Activated naive CD4-positive, alpha-beta T cell treated with anti-CD3 and anti-CD28 coated beads, Interleukin-2, amount 10 ng/mL, durations not matched to agents 7 days and 5 days (primary cell): ENCODE measurements at regions not wholly inside any gene's neighbourhood (a gene's known extent, or its start where the extent isn't known, plus 50 kb on each side); places are given as distances from the start of the nearest gene placed in this dataset.
"Not testable (repeated sequence)": the region's sequence is repeated elsewhere in the genome, so short reads cannot be mapped to it uniquely, and the experiment has no call there.

Source experiments
- CTCF ChIA-PET: fragments of 350-600 bp; sonication (Branson Sonifier 250); formaldehyde crosslinking; loops from one replicate; lab custom pipeline; 2021; ENCODE audit warnings: antibody characterized with exemption; lab: Charles Lee
- DNase-seq: peaks from one replicate; pipeline ENCODE4 v3.0.0-alpha.2; 2020
- H3K27ac Mint-ChIP-seq: one replicate; pipeline ENCODE4 v1.8.0; 2021; ENCODE audit warnings: mild to moderate bottlenecking, moderate library complexity, mixed read lengths
- H3K27me3 Mint-ChIP-seq: one replicate; pipeline ENCODE4 v1.8.0; 2021; ENCODE audit warnings: mild to moderate bottlenecking, mixed read lengths
- H3K36me3 Mint-ChIP-seq: one replicate; pipeline ENCODE4 v1.8.0; 2021; ENCODE audit warnings: mixed read lengths
- H3K4me1 Mint-ChIP-seq: one replicate; pipeline ENCODE4 v1.8.0; 2021; ENCODE audit warnings: mixed read lengths
- H3K4me3 Mint-ChIP-seq: one replicate; pipeline ENCODE4 v1.8.0; 2021; ENCODE audit warnings: mild to moderate bottlenecking, moderate library complexity, mixed read lengths
- H3K9me3 Mint-ChIP-seq: one replicate; pipeline ENCODE4 v1.8.0; 2021; ENCODE audit warnings: mixed read lengths

DNA sequence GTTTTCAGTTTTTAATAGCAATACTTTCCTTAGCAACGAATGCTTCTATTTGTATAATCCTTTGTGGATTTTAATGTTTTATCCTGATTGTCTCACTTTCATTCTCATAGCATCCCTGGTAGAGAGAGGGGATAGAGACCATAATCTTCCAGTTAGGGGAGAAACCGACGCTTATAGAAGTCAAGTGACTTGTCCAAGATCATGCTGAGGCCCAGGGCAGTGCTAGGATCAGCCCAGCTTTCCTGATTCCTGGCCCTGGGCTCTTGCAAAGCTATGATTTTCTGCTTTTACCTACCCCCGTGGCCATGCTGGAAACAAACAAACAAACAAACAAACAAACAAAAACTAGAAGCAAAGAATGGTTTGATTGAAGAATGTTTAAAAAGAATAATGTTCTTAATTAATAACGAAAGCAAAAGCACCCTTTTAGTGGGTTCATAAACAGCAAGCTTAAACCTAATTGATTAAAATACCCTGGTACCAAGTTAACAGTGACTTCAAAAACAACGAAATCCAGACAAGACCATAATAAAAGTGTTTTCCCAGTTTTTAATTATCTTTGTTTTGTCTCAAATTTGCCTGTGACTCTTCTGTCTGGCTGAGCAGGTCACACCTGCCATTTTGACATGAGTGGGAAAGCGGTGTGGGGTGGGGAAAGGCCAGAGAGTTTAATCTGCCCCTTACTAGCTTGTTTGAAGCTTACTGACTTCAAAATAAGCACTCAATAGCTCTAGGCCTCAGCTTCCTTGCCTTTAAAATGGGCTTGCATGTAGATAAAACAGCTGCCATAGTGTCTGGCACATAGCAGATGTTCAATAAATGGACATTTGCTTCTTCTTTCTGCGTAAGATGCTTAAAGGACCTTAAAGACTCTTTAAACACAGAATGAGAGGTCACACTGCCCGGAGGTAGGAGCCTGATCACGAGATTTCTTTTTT, 116.6 kb upstream of the MYCN start:
- Mint-ChIP-seq H3K27ac (no peak overlapping the region), H3K4me3 (no peak overlapping the region), H3K36me3 (no peaks in the 10 kb centered on the region), H3K27me3 (peaks cover 6% of the 10 kb centered on the region), H3K9me3 (no peaks in the 10 kb centered on the region), H3K4me1 (no peaks in the 10 kb centered on the region)
- no peak for DNase-seq
- CTCF ChIA-PET, result no interaction called here

DNA sequence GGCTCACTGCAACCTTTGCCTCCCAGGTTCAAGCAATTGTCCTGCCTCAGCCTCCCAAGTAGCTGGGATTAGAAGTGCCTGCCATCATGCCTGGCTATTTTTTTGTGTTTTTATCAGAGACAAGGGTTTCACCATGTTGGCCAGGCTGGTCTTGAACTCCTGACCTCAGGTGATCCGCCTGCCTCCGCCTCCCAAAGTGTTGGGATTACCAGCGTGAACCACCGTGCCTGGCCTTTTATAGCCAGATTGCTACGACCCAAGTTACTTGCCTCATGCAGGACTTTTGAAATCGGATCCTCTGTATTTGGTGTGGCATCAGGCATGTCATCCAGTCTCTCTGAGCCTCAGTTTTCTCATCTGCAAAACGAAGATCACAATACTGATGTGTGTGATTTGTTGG, 115.9 kb upstream of the MYCN start:
- H3K4me1 Mint-ChIP-seq, H3K27ac Mint-ChIP-seq, H3K9me3 Mint-ChIP-seq, H3K27me3 Mint-ChIP-seq, CTCF ChIA-PET, DNase-seq, H3K4me3 Mint-ChIP-seq, H3K36me3 Mint-ChIP-seq: not testable (repeated sequence)

DNA sequence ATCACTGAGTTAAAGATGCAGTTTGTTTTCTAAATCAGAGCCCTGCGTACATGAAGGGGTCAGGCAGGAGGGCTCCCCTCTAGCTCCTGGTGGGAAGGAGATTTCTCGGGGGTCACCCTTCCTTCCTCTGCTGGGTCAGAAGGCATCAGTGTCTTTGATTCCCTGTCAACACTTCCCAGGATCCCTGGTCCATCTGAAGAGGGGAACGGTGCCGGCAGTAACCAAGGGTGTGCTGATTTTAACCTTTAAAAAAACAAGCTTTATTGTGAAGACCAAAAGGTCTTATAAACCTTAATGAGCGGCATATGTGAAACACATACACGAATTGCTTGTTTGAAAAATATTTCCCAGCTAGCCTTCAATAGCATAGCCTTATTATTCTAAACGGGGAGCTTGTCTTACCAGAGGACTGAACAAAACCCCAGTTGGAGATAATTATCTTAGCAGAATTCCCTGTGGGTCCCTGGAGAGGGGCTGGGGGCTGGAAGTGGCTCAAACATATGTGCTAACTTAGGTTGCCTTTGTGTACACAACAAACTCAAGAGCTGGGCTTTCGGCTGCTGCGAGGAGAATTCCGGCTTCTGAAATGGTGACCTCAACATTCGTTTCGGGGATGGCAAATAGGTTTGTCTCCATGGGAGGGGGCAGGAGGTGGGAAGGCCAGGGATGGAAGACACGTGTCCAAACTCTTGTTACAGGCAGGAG, 114.9 kb upstream of the MYCN start:
- no peaks in the 10 kb centered on the region for H3K27me3 Mint-ChIP-seq
- no peak overlapping the region for H3K4me3 Mint-ChIP-seq
- DNase-seq, result no peak
- CTCF ChIA-PET, result no interaction called here
- H3K36me3 Mint-ChIP-seq, result no peaks in the 10 kb centered on the region
- no peaks in the 10 kb centered on the region for H3K4me1 Mint-ChIP-seq
- H3K9me3 Mint-ChIP-seq, result no peaks in the 10 kb centered on the region
- no peak overlapping the region for H3K27ac Mint-ChIP-seq

DNA sequence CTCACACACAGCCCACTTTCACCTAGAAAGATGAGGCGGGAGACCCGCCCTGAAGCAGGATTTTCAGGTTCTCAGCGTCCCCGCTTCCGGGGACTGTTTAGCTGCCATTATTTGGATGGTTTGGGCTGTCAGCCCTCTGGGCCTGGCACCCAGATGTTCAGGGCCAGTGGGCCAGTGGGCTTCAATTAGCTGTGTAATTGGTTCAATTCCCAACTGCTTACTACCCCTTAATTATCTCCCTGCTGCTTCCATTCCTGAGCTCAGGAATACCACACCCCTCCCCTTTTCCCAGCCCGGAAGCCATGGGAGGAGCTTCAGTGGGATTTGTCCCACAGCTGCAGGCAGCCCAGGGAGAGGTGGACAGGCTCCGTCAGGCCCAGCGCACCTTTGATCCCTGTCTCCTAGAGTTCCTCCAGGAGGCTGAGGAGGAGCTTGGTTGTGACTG, 114.1 kb upstream of the MYCN start:
- DNase-seq, result no peak
- no peaks in the 10 kb centered on the region for H3K4me1 Mint-ChIP-seq
- no peaks in the 10 kb centered on the region for H3K36me3 Mint-ChIP-seq
- no peak overlapping the region for H3K4me3 Mint-ChIP-seq
- no peaks in the 10 kb centered on the region for H3K27me3 Mint-ChIP-seq
- CTCF ChIA-PET, result no interaction called here
- H3K9me3 Mint-ChIP-seq, result no peaks in the 10 kb centered on the region
- no peak overlapping the region for H3K27ac Mint-ChIP-seq

DNA sequence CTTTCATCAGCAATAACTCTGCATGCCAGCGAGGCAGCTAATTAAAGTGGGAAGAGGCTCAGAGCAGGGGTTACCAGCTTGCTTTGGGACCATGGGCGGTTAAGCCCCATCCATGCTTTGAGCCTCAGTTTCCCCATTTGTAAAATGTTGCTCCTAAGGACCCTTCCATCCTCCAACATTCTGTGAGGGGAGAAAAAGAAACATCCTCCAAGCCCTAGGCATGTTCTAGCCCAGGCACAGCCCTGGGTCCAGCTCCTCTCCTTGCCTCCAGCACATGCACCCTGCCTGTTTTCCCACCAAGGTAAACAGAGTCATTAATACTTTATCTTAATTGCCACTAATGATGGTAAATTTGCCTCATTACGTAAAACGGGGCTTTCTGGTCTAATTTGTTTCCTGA, 113.3 kb upstream of the MYCN start:
- Mint-ChIP-seq H3K9me3 (no peaks in the 10 kb centered on the region), H3K27me3 (no peaks in the 10 kb centered on the region), H3K4me1 (no peaks in the 10 kb centered on the region), H3K27ac (no peak overlapping the region), H3K36me3 (no peaks in the 10 kb centered on the region), H3K4me3 (no peak overlapping the region)
- DNase-seq, result no peak
- CTCF ChIA-PET, result no interaction called here

DNA sequence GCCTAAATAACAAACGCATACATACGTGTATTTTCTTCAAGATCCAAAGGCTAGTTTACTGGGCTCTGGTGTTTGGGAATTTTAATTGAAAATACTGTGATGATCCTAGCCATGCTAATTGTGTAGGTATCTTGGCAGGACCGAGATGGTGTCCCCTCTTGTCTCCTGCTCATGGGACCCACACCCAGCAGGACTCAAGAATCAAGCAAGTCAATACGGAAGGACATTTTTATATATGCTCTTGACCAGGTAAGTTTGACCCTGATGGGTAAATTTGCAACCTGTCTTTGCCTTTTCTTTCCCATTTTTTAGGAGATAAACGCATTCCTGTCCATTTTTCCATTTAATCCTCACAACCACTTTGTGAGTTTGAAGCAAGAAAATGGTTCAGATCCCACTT, 111.8 kb upstream of the MYCN start:
- Mint-ChIP-seq H3K27ac (no peak overlapping the region), H3K4me3 (no peak overlapping the region), H3K9me3 (no peaks in the 10 kb centered on the region), H3K27me3 (no peaks in the 10 kb centered on the region), H3K4me1 (no peaks in the 10 kb centered on the region), H3K36me3 (no peaks in the 10 kb centered on the region)
- DNase-seq, result no peak
- CTCF ChIA-PET, result no interaction called here

DNA sequence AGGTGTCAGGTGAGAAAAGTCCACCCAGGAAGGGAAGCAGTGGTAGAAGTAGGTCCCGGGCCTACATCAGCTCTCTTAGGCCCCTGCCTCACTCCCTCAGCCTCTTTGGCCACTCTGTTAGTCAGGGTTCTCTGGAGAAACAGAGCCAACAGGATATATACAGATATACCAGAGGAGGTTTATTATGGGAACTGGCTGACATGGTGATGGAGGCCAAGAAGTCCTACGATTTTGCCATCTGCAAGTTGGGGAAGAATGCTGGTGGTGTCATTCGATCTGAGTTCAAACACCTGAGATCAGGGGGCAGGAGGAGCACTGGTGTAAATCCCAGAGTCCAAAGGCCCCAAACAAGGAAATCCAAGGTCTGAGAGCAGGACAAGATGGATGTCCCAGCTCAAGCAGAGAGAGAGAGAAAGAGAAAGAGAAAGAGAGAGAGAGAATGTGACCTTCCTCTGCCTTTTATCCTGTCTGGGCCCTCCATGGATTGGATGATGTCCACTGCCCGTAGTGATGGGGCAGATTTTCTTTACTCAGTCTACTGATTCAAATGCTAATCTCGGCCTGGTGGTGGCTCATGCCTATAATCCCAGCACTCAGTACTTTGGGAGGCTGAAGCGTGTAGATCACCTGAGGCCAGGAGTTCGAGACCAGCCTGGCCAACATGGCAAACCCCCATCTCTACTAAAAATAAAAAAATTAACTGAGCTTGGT, 111.1 kb upstream of the MYCN start:
- no peaks in the 10 kb centered on the region for H3K27me3 Mint-ChIP-seq
- DNase-seq, result no peak
- no peaks in the 10 kb centered on the region for H3K4me1 Mint-ChIP-seq
- H3K4me3 Mint-ChIP-seq, result no peak overlapping the region
- CTCF ChIA-PET, result no interaction called here
- no peaks in the 10 kb centered on the region for H3K36me3 Mint-ChIP-seq
- no peaks in the 10 kb centered on the region for H3K9me3 Mint-ChIP-seq
- no peak overlapping the region for H3K27ac Mint-ChIP-seq

DNA sequence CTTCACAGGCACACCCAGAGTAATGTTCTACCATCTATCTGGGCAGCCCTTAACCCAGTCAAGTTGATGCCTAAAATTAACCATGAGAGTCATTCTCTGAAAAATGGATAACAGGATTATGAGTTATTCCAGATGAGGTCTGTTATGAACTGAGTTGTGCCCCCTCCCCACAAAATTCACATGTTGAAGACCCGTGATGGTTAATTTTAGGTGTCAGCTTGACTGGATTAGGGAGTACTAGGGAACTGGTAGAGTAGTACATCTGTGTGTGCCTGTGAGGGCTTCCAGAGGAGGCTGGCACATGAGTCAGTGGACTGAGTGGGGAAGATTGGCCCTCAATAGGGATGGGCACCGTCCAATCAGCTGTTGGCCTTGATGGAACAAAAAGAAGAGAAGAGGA, 110.4 kb upstream of the MYCN start:
- Mint-ChIP-seq H3K27ac (no peak overlapping the region), H3K36me3 (no peaks in the 10 kb centered on the region), H3K4me1 (no peaks in the 10 kb centered on the region), H3K27me3 (no peaks in the 10 kb centered on the region), H3K9me3 (no peaks in the 10 kb centered on the region), H3K4me3 (no peak overlapping the region)
- CTCF ChIA-PET, result no interaction called here
- no peak for DNase-seq

DNA sequence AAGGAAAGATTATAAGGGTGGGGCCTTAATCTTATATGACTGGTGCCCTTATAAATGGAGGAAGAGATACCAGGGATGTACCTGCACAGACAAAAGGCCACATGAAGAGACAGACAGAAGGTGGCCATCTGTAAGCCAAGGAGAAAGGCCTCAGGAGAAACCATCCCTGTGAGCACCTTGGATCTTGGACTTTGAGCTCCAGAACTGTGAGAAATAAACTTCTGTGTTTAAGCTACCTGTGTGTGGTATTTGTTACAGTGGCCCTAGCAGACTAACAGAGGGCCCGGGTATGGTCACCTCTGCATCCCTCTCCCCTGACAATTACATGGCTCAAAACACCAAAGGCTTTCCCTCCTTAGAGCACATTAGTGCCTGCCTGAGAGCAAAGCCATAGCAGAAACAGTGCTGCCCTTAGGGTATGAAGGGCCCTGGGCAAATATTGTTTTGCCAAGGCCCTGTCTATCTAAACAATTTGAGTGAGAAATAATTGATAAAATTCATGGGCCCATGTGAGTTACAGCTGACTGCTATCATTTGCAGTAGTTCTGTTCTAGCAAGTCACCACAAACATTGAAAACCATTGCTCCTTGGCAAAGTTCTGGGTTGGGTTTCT, 109.3 kb upstream of the MYCN start:
- H3K4me3 Mint-ChIP-seq, result no peak overlapping the region
- no peaks in the 10 kb centered on the region for H3K9me3 Mint-ChIP-seq
- no peaks in the 10 kb centered on the region for H3K36me3 Mint-ChIP-seq
- CTCF ChIA-PET, result no interaction called here
- H3K27ac Mint-ChIP-seq, result no peak overlapping the region
- H3K27me3 Mint-ChIP-seq, result no peaks in the 10 kb centered on the region
- no peak for DNase-seq
- no peaks in the 10 kb centered on the region for H3K4me1 Mint-ChIP-seq

DNA sequence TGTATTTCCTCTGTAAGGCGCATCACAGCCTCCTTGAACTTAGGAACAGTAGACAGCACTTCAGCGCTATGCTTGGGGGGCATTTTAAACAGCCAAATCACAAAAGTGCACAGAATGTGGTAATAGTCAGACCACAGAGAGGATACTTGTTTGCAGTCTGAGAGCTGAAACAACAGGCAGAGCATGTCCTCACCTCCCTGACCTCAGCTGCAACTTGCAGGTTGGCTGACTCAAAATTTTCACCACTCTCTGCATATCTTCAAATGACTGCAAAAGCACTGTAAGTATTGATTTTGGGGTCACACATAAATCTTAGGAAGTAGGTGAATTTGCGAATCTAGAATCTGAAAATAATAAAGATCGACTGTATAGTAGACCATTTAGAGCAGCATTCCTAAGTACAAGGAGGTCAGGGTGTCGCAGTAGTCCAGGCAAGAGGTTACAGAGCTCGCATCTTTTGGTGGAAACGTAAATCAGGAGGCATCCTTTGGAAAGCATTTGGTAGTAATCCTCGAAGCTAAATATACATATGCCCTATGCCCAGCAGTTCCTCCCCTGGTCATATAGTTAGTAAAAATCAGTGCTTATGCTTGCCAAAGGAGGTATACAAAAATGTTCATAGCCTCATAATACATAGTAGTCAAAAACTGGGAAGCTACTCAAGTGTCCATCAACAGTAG, 108.2 kb upstream of the MYCN start:
- no peak overlapping the region for H3K4me3 Mint-ChIP-seq
- no peaks in the 10 kb centered on the region for H3K9me3 Mint-ChIP-seq
- H3K27me3 Mint-ChIP-seq, result no peaks in the 10 kb centered on the region
- no peak overlapping the region for H3K27ac Mint-ChIP-seq
- H3K4me1 Mint-ChIP-seq, result no peaks in the 10 kb centered on the region
- no peak for DNase-seq
- H3K36me3 Mint-ChIP-seq, result no peaks in the 10 kb centered on the region
- CTCF ChIA-PET, result no interaction called here

DNA sequence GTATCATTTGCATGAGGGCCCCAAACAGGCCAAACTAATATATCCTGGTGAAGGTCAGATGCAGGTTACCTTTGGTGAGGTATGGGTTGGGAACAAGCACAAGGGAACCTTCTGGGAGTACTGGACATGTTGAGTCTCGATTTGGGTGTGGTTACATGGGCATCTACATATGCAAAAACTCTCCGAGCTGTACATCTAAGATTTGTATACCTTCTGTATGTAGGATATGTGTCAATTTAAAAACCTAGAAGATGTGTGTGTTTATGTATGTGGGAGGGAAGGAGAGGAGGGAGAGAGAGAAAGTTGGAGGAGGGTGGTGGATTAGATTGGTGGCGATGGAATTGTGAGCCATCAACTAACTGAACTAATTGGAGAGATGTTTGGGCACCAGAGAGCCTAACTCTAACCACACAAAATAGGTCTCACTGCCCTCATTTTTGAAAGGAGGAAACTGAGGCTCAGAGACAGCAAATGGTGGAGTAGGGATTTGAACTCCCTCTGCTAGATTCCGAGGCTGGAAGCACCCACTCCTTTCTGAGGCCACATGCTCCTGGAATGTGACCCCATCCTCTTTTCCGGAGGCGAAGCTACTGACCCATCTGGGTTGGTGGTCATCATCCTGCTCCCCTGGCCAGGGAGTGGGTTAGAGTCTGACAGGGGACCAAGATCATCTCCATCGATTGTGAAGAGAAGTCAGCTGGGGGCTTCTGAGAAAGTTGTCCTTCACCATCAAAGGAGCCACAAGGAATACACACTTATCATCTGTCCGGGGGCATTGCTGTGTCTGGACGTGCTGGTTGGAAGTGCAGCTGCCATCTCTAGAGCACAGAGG, 107.3 kb upstream of the MYCN start:
- DNase-seq, result no peak
- no peak overlapping the region for H3K4me3 Mint-ChIP-seq
- no peaks in the 10 kb centered on the region for H3K9me3 Mint-ChIP-seq
- no peak overlapping the region for H3K27ac Mint-ChIP-seq
- no peaks in the 10 kb centered on the region for H3K27me3 Mint-ChIP-seq
- no peaks in the 10 kb centered on the region for H3K4me1 Mint-ChIP-seq
- CTCF ChIA-PET, result no interaction called here
- H3K36me3 Mint-ChIP-seq, result no peaks in the 10 kb centered on the region

DNA sequence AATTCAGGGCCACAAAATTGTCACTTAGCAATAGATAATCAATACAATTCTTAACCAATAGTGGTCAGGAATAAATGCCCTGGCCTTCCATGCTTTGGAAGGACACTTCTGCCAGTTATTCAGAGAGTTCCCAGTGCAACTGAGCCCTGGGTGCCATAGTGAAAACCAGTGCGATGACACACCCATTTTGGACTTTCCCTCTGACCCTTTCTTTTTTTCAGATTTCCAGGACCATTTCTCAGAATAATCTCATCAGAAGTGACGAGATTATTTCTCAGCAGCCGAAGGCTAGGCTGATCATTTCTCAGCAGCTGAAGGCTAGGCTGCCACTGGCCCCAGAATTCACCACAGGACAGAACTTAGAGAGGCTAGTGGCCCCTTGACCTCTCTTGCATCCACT, 106.6 kb upstream of the MYCN start:
- Mint-ChIP-seq H3K36me3 (no peaks in the 10 kb centered on the region), H3K27ac (no peak overlapping the region), H3K4me3 (no peak overlapping the region), H3K9me3 (no peaks in the 10 kb centered on the region), H3K4me1 (no peaks in the 10 kb centered on the region), H3K27me3 (no peaks in the 10 kb centered on the region)
- CTCF ChIA-PET, result no interaction called here
- DNase-seq, result no peak

DNA sequence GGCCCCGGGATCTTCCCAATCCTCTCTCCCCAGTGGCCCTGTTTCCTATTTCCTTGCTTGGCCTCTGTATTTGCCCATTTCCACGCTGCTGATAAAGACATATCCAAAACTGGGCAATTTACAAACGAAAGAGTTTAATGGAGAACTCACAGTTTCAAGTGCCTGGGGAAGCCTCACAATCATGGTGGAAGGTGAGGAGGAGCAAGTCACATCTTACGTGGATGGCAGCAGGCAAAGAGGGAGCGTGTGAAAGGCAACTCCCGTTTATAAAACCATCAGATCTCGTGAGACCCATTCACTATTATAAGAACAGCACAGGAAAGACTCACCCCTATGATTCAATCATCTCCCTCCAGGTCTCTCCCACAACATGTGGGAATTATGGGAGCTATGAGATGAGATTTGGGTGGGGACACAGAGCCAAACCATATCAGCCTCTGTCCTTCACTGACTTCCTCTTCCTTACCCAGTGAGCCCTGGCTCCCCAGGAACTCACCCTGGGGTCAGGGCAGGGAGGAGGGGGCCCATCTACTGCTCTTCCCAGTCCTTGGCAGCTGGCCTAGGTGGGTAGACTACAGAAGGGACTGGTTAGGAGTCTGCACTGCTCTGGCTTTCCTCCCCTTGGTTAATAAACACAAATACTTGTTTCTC, 105.8 kb upstream of the MYCN start:
- Mint-ChIP-seq H3K9me3 (no peaks in the 10 kb centered on the region), H3K27me3 (no peaks in the 10 kb centered on the region), H3K27ac (no peak overlapping the region), H3K36me3 (no peaks in the 10 kb centered on the region), H3K4me3 (no peak overlapping the region), H3K4me1 (no peaks in the 10 kb centered on the region)
- CTCF ChIA-PET, result no interaction called here
- DNase-seq, result no peak
